Ectodermal cell (in vitro differentiated cells): ENCODE measurements at regions not wholly inside any gene's neighbourhood (a gene's known extent, or its start where the extent isn't known, plus 50 kb on each side); places are given as distances from the start of the nearest gene placed in this dataset.

ENCODE experiments used
- H3K27ac ChIP-seq: 2 replicates; pipeline ENCODE4 v1.7.0; 2013; ENCODE audit warnings: mild to moderate bottlenecking, low read depth, low read length; ENCODE audit not compliant: insufficient read depth, poor library complexity, severe bottlenecking
- H3K27me3 ChIP-seq: 2 replicates; pipeline ENCODE4 v1.7.0; 2013; ENCODE audit warnings: mild to moderate bottlenecking, low read length; ENCODE audit not compliant: insufficient read depth, control insufficient read depth, poor library complexity, severe bottlenecking
- H3K36me3 ChIP-seq: one replicate; pipeline ENCODE4 v1.7.0; 2013; ENCODE audit warnings: low read length; ENCODE audit not compliant: control insufficient read depth, insufficient read depth
- H3K4me1 ChIP-seq: one replicate; pipeline ENCODE4 v1.7.0; 2013; ENCODE audit warnings: low read length; ENCODE audit not compliant: control insufficient read depth, insufficient read depth
- H3K4me3 ChIP-seq: 2 replicates; pipeline ENCODE4 v1.7.0; 2013; ENCODE audit warnings: low read depth, low read length, control low read depth; ENCODE audit not compliant: insufficient read depth
- H3K9me3 ChIP-seq: 2 replicates; pipeline ENCODE4 v1.7.0; 2013; ENCODE audit warnings: mild to moderate bottlenecking, low read length, moderate library complexity; ENCODE audit not compliant: control insufficient read depth
- WGBS, 2 experiments: methylation state at CpG; one replicate each; pipeline ENCODE4 v1.1.7; 2013; ENCODE audit warnings: missing lambda C conversion rate in 2 of 2; 5-methylcytosine and 5-hydroxymethylcytosine counted together

DNA sequence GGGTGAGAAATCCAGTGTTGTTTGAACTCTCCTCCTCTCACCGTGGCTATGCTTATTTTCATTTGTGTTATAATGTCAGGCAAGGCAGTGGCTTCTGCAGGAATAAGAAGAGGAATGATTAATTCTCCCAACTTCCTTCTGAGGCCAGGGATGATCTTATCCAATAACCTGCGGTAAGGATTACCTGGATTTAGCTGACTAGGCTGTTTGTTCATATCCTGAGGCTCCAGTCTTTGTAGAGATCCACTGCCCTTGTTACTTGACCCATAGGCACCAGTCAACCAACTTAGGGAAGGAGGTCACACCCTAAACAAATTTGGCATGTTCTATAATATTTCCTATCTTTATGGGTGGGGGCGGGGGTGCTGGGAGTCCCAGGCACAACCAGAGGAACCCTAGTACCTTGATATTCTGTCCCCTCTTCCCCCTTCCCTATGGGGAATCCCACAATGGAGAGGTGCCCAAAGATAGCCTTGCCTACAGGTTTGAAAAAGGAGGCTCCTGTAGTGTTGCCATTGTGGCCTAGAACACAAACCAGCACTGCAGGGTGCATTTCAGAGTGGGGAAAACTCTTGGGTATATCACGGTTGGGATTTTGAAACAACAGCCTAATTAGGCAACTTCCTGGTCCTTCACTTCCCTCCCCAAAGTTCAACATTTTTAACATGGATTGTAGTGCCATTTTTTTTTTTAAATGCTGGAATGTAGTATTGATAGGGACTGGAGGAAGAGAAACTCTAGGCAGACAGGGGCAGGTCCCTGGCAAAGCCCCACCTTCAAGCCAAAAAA is 977.5 kb upstream of the SPRY2 start:
- Histone ChIP-seq H3K27me3 (no peaks in the 10 kb centered on the region), H3K9me3 (no peaks in the 10 kb centered on the region), H3K36me3 (no peaks in the 10 kb centered on the region), H3K4me3 (no peak overlapping the region), H3K4me1 (no peaks in the 10 kb centered on the region), H3K27ac (no peak overlapping the region)
- WGBS, 2 experiments: 84 to 94% methylated on average over 3 to 4 of the region's 4 CpGs

DNA sequence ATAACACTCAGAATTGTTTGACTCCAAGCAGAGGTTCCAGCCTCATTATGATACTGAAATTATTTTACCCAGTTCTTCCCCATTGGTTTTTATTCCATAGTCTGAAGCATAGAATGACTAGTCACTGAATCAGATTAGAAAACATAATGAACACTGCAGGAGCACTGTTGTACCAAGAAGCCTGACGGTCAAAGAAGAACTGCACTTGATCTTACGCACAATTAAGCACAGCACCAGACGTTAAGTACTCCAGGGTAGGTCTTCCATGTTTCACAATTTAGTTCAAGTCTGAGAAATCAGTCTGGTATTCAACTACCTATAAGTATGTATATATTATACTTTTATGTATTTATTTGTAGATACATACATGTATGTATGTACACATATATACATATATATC is 973.5 kb upstream of the SPRY2 start:
- no peak overlapping the region for H3K4me3 ChIP-seq
- no peaks in the 10 kb centered on the region for H3K27me3 ChIP-seq
- H3K9me3 ChIP-seq: no peaks in the 10 kb centered on the region
- no peak overlapping the region for H3K27ac ChIP-seq
- no peaks in the 10 kb centered on the region for H3K4me1 ChIP-seq
- no peaks in the 10 kb centered on the region for H3K36me3 ChIP-seq
- 94 to 100% methylated on average over 3 of the region's 3 CpGs for WGBS, 2 experiments

DNA sequence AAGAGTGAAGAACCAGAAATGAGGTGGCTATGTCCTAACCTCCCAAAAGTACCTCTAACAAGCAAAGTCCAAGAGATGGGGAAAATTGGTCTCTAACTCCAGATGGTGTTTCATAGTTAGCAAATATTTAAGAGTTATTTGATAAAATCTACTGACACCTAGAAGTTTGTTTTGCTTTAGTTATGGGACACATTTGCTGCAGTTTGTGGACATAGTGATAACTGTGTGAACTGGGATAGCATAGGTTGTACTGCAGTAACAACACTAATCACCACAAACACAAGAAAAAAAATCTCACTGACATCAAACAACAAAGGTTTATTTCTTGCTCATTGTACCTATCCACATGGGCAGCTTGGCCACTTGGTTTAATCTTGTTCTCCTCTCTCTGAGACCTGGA is 965.0 kb upstream of the SPRY2 start:
- Histone ChIP-seq H3K4me3 (no peak overlapping the region), H3K27ac (no peak overlapping the region), H3K9me3 (no peaks in the 10 kb centered on the region)

DNA sequence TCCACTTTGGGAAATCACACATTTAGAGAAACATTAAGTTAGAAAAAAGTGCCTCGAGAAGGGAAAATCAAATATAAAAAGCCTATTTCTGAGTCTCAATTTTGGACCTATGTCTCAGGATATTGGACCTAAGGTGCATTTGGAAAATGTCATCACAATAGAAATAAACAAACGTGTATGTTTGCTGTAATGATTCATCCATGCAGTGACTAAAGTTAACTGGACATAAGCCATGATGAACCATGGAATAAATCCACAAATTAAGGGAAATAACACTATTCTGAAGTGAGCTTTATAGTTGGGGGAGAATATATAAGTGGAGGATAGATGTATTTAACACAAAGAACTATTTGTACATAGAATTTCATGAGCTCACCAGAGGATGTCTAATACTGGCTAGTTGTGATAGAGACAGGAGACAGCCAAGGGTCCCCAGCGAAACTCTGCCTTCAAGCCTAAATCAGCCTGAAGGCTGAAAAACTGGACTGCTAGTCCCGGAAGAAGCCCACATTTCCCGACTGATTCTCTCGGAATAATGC is 963.3 kb upstream of the SPRY2 start:
- Histone ChIP-seq H3K9me3 (no peaks in the 10 kb centered on the region), H3K4me3 (no peak overlapping the region), H3K4me1 (no peaks in the 10 kb centered on the region), H3K36me3 (no peaks in the 10 kb centered on the region), H3K27ac (no peak overlapping the region), H3K27me3 (no peaks in the 10 kb centered on the region)
- WGBS, 2 experiments: 92 to 95% methylated on average over 6 of the region's 6 CpGs

More for the DNA sequence above, 965.0 kb upstream of the SPRY2 start:
- Histone ChIP-seq H3K27me3 (no peaks in the 10 kb centered on the region), H3K4me1 (no peaks in the 10 kb centered on the region), H3K36me3 (no peaks in the 10 kb centered on the region)

DNA sequence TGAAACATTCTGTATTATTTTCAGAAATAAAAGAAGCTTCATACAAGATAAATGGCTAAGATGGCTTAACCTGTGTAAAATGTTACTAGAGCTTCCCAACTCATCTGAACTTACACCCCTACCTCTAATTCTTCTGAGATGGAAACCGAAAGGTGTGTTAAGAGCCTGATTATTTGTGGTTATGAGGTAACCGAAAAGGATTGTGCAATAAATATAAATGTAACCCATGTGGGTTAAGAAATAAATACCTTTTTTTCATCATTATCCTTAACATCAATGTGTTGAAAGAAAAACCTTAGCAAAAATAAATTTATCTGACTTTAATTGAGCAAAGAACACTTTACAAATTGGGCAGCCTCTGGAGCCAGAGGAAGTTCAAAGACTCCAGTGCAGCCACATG is 961.8 kb upstream of the SPRY2 start:
- H3K36me3 ChIP-seq: no peaks in the 10 kb centered on the region
- H3K27ac ChIP-seq: no peak overlapping the region
- no peaks in the 10 kb centered on the region for H3K4me1 ChIP-seq
- no peaks in the 10 kb centered on the region for H3K27me3 ChIP-seq
- no peak overlapping the region for H3K4me3 ChIP-seq
- H3K9me3 ChIP-seq: no peaks in the 10 kb centered on the region
- WGBS, 2 experiments: no CpG with 5 or more reads among the region's 2 CpGs

DNA sequence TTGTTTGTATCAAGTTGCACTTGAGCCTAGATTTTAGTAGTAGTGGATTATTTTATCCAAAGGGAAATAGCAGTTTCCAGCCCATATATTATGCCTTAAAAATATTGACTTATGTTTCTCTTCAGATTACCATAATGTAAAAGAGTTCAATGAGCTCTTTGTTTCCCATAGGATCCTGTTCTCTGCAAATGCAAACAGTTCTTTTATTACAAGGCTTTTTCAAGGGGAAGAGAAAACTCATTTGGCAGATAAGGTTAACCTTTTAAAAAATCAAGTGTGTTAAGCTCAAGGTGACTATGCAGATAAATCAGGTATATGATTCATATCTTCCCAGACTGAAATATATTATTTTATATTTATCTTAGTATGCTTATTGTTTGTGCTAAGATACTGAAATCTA is 961.2 kb upstream of the SPRY2 start:
- H3K27ac ChIP-seq: no peak overlapping the region
- no peaks in the 10 kb centered on the region for H3K9me3 ChIP-seq
- H3K4me1 ChIP-seq: no peaks in the 10 kb centered on the region
- no peak overlapping the region for H3K4me3 ChIP-seq
- H3K27me3 ChIP-seq: no peaks in the 10 kb centered on the region
- H3K36me3 ChIP-seq: no peaks in the 10 kb centered on the region

DNA sequence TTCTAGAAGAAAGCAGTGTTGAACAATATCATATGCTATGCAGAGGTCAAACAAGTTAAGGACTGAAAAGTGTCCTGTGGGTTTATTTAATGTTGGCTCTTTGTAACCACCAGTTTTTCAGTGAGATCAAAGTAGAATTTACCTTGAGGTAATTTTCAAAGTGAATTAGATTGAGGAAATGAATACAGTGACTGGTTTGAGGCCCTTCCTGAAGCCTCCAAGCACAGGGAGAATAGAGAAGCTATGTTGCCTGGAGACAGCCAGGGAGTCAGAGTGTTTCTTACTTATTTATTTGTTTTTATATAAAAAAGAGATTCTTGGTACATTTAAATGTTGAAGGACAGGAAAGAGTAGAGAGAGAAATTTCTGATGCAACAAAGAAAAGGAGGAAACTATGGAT is 954.3 kb upstream of the SPRY2 start:
- no peaks in the 10 kb centered on the region for H3K27me3 ChIP-seq
- H3K4me1 ChIP-seq: no peaks in the 10 kb centered on the region
- no peaks in the 10 kb centered on the region for H3K9me3 ChIP-seq
- H3K36me3 ChIP-seq: no peaks in the 10 kb centered on the region
- no peak overlapping the region for H3K4me3 ChIP-seq
- no peak overlapping the region for H3K27ac ChIP-seq

DNA sequence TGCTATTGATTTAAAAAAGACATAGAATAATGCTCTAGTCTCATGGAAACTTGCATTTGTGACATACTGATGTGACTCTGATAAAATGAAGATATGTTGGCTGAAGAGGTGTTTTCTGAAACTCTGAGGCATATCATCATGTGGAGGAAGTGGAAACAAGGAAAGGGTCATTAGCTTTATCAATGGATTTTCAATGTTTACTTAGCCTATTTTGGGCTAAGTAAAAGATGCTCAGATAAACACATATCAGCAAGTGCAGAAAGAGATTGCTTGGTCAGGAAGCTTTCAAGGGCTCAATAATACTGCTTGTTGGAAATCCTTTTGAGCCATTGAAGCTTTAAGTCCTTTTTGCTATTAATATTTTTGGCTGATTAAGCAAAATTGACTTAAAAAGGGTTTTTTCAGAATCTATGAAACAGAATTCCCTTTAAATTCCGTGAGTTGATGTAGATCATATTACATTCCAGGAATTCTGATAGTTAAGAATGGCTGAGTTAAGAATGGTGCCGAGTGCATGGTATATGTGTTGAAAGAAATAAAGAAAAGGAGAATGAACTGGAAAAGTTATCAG is 952.8 kb upstream of the SPRY2 start:
- H3K4me1 ChIP-seq: no peaks in the 10 kb centered on the region
- no peaks in the 10 kb centered on the region for H3K27me3 ChIP-seq
- no peaks in the 10 kb centered on the region for H3K9me3 ChIP-seq
- 84 to 92% methylated on average over 2 of the region's 2 CpGs for WGBS, 2 experiments
- H3K27ac ChIP-seq: no peak overlapping the region
- no peaks in the 10 kb centered on the region for H3K36me3 ChIP-seq
- H3K4me3 ChIP-seq: no peak overlapping the region

DNA sequence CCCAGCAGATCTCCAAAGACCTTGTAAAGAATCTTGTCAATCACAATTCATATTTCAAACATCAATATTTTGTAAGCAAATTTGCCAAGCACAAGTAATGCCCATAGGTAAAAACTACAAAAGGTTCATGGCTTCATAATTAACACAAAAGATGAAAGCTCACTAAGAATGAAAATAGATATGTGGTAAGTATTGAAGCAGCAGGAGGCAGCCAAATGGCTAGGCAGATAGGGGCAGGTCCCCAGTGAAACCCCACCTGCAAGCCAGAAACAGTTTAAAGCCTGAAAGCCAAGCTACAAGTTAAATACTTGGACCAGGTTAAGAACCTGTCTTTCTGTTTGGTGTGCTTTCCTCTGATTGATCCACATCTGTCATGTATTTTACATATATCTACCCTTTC is 942.6 kb upstream of the SPRY2 start:
- H3K4me1 ChIP-seq: no peaks in the 10 kb centered on the region
- H3K27ac ChIP-seq: no peak overlapping the region
- no peaks in the 10 kb centered on the region for H3K9me3 ChIP-seq
- no peaks in the 10 kb centered on the region for H3K27me3 ChIP-seq
- H3K4me3 ChIP-seq: no peak overlapping the region
- H3K36me3 ChIP-seq: no peaks in the 10 kb centered on the region

DNA sequence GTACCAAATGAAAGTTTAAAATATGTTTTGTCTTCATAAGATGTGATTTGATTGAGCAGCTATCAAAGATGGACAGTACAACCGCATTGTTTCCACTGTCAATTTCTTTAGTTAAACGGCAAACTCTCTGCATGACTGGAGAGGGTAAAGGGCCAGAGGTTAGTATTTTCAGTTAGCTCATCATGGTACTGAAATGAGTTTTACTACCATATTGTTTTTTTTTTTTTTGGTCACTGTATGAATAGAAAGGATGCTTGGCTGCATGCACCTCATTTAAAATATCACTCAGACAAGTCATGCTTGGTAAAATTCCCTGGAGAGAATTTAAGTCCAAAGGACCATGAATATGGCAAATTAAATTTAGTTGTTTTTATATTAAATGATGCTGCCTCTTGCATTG is 942.1 kb upstream of the SPRY2 start:
- Histone ChIP-seq H3K27me3 (no peaks in the 10 kb centered on the region), H3K4me3 (no peak overlapping the region), H3K4me1 (no peaks in the 10 kb centered on the region), H3K36me3 (no peaks in the 10 kb centered on the region), H3K9me3 (no peaks in the 10 kb centered on the region), H3K27ac (no peak overlapping the region)
- 97 to 98% methylated on average over 2 of the region's 2 CpGs for WGBS, 2 experiments
